H1 (cell line): ENCODE measurements at regions not wholly inside any gene's neighbourhood (a gene's known extent, or its start where the extent isn't known, plus 50 kb on each side); places are given as distances from the start of the nearest gene placed in this dataset.

Experiments used
- CTCF ChIA-PET: fragments of 300-600 bp; sonication (Branson Sonifier 250); formaldehyde crosslinking; loops from one replicate; lab custom pipeline; 2021; ENCODE audit not compliant: partially characterized antibody; lab: Charles Lee
- POLR2A ChIA-PET: fragments of 300-600 bp; sonication (Branson Sonifier 250); formaldehyde crosslinking; loops from one replicate; lab custom pipeline; 2021; ENCODE audit warnings: inconsistent platforms; ENCODE audit not compliant: partially characterized antibody; lab: Charles Lee
- DNase-seq, 2 experiments: peaks; one replicate each; pipeline versions ENCODE4 v3.0.0 to v3.0.0-alpha.2; 2010 to 2022; ENCODE audit warnings: low spot score in 2 of 2, low read depth in 1 of 2, mixed read lengths in 1 of 2
- FAIRE-seq: peaks from 2 replicates; lab custom pipeline; 2011; peaks lifted over from hg19 to GRCh38; lab: Jason Lieb, UNC
- H2AFZ ChIP-seq: 2 replicates; pipeline ENCODE4 v1.8.1; 2012; ENCODE audit warnings: low read length, inconsistent platforms
- H2AK5ac ChIP-seq: 2 replicates; pipeline ENCODE4 v1.6.1; 2013; ENCODE audit warnings: low read depth, low read length
- H2BK120ac ChIP-seq: replicated peaks from 2 replicates; pipeline ENCODE3; 2013; ENCODE audit warnings: low read depth, low read length, inconsistent platforms
- H2BK12ac ChIP-seq: 2 replicates; pipeline ENCODE4 v1.6.1; 2013; ENCODE audit warnings: low read depth, low read length
- H2BK15ac ChIP-seq: 2 replicates; pipeline ENCODE4 v1.6.1; 2013; ENCODE audit warnings: low read length
- H2BK20ac ChIP-seq: 2 replicates; pipeline ENCODE4 v1.6.1; 2013; ENCODE audit warnings: low read length
- H2BK5ac ChIP-seq: 2 replicates; pipeline ENCODE4 v1.6.1; 2013; ENCODE audit warnings: low read depth, low read length
- H3K14ac ChIP-seq: 2 replicates; pipeline ENCODE4 v1.6.1; 2013; ENCODE audit warnings: inconsistent platforms; ENCODE audit not compliant: insufficient read length
- H3K18ac ChIP-seq: 2 replicates; pipeline ENCODE4 v1.6.1; 2013; ENCODE audit warnings: low read length; ENCODE audit errors: extremely low read depth
- H3K23ac ChIP-seq: 2 replicates; pipeline ENCODE4 v1.6.1; 2013; ENCODE audit warnings: inconsistent platforms; ENCODE audit not compliant: insufficient read length
- H3K23me2 ChIP-seq: 2 replicates; pipeline ENCODE4 v1.6.1; 2013; ENCODE audit warnings: low read depth, low read length
- H3K27ac ChIP-seq: 2 replicates; pipeline ENCODE4 v1.6.1; 2011; ENCODE audit warnings: low read depth, low read length, inconsistent platforms
- H3K27me3 ChIP-seq, 4 experiments: replicated peaks in 1 of 4; 1 replicate in 1 of 4; 2 replicates in 3 of 4; pipeline versions ENCODE4 v1.6.1 to v1.8.1; 2011 to 2013; ENCODE audit warnings: low read length in 3 of 4, mild to moderate bottlenecking in 3 of 4, inconsistent platforms in 2 of 4, mixed read lengths in 2 of 4, moderate library complexity in 1 of 4; ENCODE audit not compliant: control insufficient read depth in 3 of 4, insufficient read depth in 3 of 4; ENCODE audit errors: extremely low read depth in 1 of 4
- H3K36me3 ChIP-seq, 4 experiments: 2 replicates each; pipeline versions ENCODE4 v1.6.1 to v1.8.1; 2011 to 2013; ENCODE audit warnings: mild to moderate bottlenecking in 4 of 4, low read length in 3 of 4, moderate library complexity in 2 of 4, control low read depth in 1 of 4, inconsistent platforms in 1 of 4; ENCODE audit not compliant: insufficient read depth in 4 of 4, control insufficient read depth in 2 of 4
- H3K4ac ChIP-seq: replicated peaks from 2 replicates; pipeline ENCODE3; 2013; ENCODE audit warnings: low read length, low read depth, mixed read lengths, inconsistent platforms; ENCODE audit not compliant: insufficient read length
- H3K4me1 ChIP-seq, 4 experiments: replicated peaks in 1 of 4; 1 replicate in 1 of 4; 2 replicates in 3 of 4; pipeline versions ENCODE4 v1.6.1 to v1.8.1; 2011 to 2013; ENCODE audit warnings: low read length in 3 of 4, inconsistent platforms in 2 of 4, mixed read lengths in 1 of 4; ENCODE audit not compliant: insufficient read depth in 4 of 4, control insufficient read depth in 3 of 4
- H3K4me2 ChIP-seq, 2 experiments: 2 replicates each; pipeline versions ENCODE4 v1.6.1 to v1.8.1; 2011 to 2013; ENCODE audit warnings: low read depth in 2 of 2, low read length in 2 of 2, control low read depth in 1 of 2, inconsistent platforms in 1 of 2, mild to moderate bottlenecking in 1 of 2; ENCODE audit not compliant: insufficient read depth in 1 of 2
- H3K4me3 ChIP-seq, 4 experiments: fragments of 200-600, 300-600 bp in 1 of 4; sonication (generic), shearing (Covaris generic), sonication (Bioruptor Twin) in 1 of 4; 2 replicates each; pipeline versions ENCODE4 v1.5.1 to v1.8.1; 2011 to 2016; ENCODE audit warnings: low read length in 4 of 4, low read depth in 3 of 4, control low read depth in 2 of 4, inconsistent platforms in 2 of 4, mild to moderate bottlenecking in 2 of 4, mixed read lengths in 1 of 4, moderate library complexity in 1 of 4; ENCODE audit not compliant: insufficient read depth in 2 of 4; ENCODE audit errors: extremely low read depth in 1 of 4
- H3K56ac ChIP-seq: replicated peaks from 2 replicates; pipeline ENCODE3; 2013; ENCODE audit warnings: low read depth, mild to moderate bottlenecking, mixed read lengths, low read length, inconsistent platforms; ENCODE audit not compliant: insufficient read length
- H3K79me1 ChIP-seq: 2 replicates; pipeline ENCODE4 v1.6.1; 2013; ENCODE audit warnings: low read depth, low read length, control low read depth
- H3K79me2 ChIP-seq, 2 experiments: 2 replicates each; pipeline versions ENCODE4 v1.6.1 to v1.8.1; 2012 to 2013; ENCODE audit warnings: low read length in 2 of 2, mild to moderate bottlenecking in 2 of 2, inconsistent platforms in 1 of 2; ENCODE audit not compliant: insufficient read depth in 2 of 2, control insufficient read depth in 1 of 2
- H3K9ac ChIP-seq, 4 experiments: replicated peaks in 1 of 4; 1 replicate in 1 of 4; 2 replicates in 3 of 4; pipeline versions ENCODE4 v1.6.1 to v1.8.1; 2011 to 2013; ENCODE audit warnings: low read depth in 3 of 4, low read length in 3 of 4, control low read depth in 2 of 4, mild to moderate bottlenecking in 2 of 4, moderate library complexity in 2 of 4, inconsistent platforms in 1 of 4; ENCODE audit errors: extremely low read depth in 1 of 4
- H3K9me3 ChIP-seq, 2 experiments: 2 replicates each; pipeline versions ENCODE4 v1.6.1 to v1.8.1; 2012 to 2013; ENCODE audit warnings: mild to moderate bottlenecking in 2 of 2, moderate library complexity in 2 of 2, control low read depth in 1 of 2, inconsistent platforms in 1 of 2, low read depth in 1 of 2, low read length in 1 of 2, mixed read lengths in 1 of 2; ENCODE audit not compliant: insufficient read depth in 2 of 2
- H4K20me1 ChIP-seq, 2 experiments: replicated peaks in 1 of 2; 2 replicates each; pipeline versions ENCODE3 to v1.8.1; 2011 to 2013; ENCODE audit warnings: inconsistent platforms in 2 of 2, low read length in 2 of 2, mild to moderate bottlenecking in 1 of 2; ENCODE audit not compliant: insufficient read depth in 2 of 2, control insufficient read depth in 1 of 2
- H4K5ac ChIP-seq: 2 replicates; pipeline ENCODE4 v1.6.1; 2013; ENCODE audit warnings: low read length, low read depth, mixed read lengths, inconsistent platforms; ENCODE audit not compliant: insufficient read length
- H4K8ac ChIP-seq: 2 replicates; pipeline ENCODE4 v1.8.0; 2013; ENCODE audit warnings: mild to moderate bottlenecking, moderate library complexity, low read length, inconsistent platforms; ENCODE audit not compliant: insufficient read depth; ENCODE audit errors: extremely low read depth
- H4K91ac ChIP-seq: replicated peaks from 2 replicates; pipeline ENCODE3; 2013; ENCODE audit warnings: low read length, mixed read lengths, inconsistent platforms; ENCODE audit not compliant: insufficient read length
- CREB1 ChIP-seq: IDR thresholded peaks from 2 replicates; pipeline ENCODE4 v1.6.1; 2012; ENCODE audit warnings: inconsistent platforms
- CTCF ChIP-seq, 3 experiments: IDR thresholded peaks; 1 replicate in 2 of 3; 2 replicates in 1 of 3; pipeline versions ENCODE4 v1.5.1 to v1.6.1; 2011; ENCODE audit warnings: low read length in 3 of 3, mild to moderate bottlenecking in 3 of 3, inconsistent platforms in 2 of 3, low read depth in 1 of 3, moderate library complexity in 1 of 3; ENCODE audit not compliant: insufficient read depth in 1 of 3; ENCODE audit errors: control extremely low read depth in 1 of 3
- KDM1A ChIP-seq: fragments of 200-600, 300-600 bp; sonication (generic); IDR thresholded peaks from 2 replicates; pipeline ENCODE4 v1.7.1; 2016; ENCODE audit warnings: mild to moderate bottlenecking, low read length, borderline replicate concordance
- RXRA ChIP-seq: IDR thresholded peaks from 2 replicates; pipeline ENCODE4 v1.6.1; 2011; ENCODE audit warnings: low read depth, mild to moderate bottlenecking, low read length, moderate library complexity; ENCODE audit not compliant: insufficient read depth
- SAP30 ChIP-seq: fragments of 300-600 bp; sonication (generic); IDR thresholded peaks from 2 replicates; pipeline ENCODE4 v1.7.1; 2012; ENCODE audit warnings: low read length, moderate library complexity, mild to moderate bottlenecking, inconsistent platforms; ENCODE audit not compliant: insufficient read depth, insufficient replicate concordance
- SIRT6 ChIP-seq: IDR thresholded peaks from one replicate; pipeline ENCODE4 v1.7.1; 2012; ENCODE audit warnings: low read length, inconsistent platforms
- WGBS, 2 experiments: shearing (Covaris generic) in 1 of 2; methylation state at CpG; one replicate each; pipeline versions ENCODE4 v1.1.6 to v1.1.7; 2013 to 2015; ENCODE audit warnings: low lambda C conversion rate in 2 of 2, mixed read lengths in 2 of 2, inconsistent platforms in 1 of 2, low coverage in 1 of 2, missing lambda C conversion rate in 1 of 2; ENCODE audit not compliant: insufficient replicate concordance in 2 of 2, insufficient coverage in 1 of 2, insufficient read length in 1 of 2; ENCODE audit errors: extremely low coverage in 1 of 2, missing lambda C conversion rate in 1 of 2; 5-methylcytosine and 5-hydroxymethylcytosine counted together

- 83% methylated on average over 3 of the region's 3 CpGs; no CpG with 5 or more reads in 1 of the 2 experiments for WGBS, 2 experiments
- no peaks in the 10 kb centered on the region for H3K4me1 ChIP-seq
- H3K4me3 ChIP-seq = no peak overlapping the region
- no peak overlapping the region for H3K9ac ChIP-seq
- H3K36me3 ChIP-seq = no peaks in the 10 kb centered on the region
- H3K4me2 ChIP-seq = no peak overlapping the region
- POLR2A ChIA-PET = no interaction called here
- no peaks in the 10 kb centered on the region for H3K23me2 ChIP-seq
- no peak overlapping the region for H2AFZ ChIP-seq
- H3K23ac ChIP-seq = no peak overlapping the region
- H4K8ac ChIP-seq = no peak overlapping the region
- no peak overlapping the region for H4K5ac ChIP-seq
- no peak for TF ChIP-seq RXRA
- no peak for TF ChIP-seq SIRT6
- TF ChIP-seq CTCF (IDR thresholded peaks at IDR 0.05; ENCODE audit: control extremely low read depth in 1 of 3, insufficient read depth in 1 of 3, low read depth in 1 of 3, low read length in 3 of 3) = no peak
- no peak for TF ChIP-seq SAP30
- no peak for TF ChIP-seq CREB1
- TF ChIP-seq KDM1A = no peak
- no peaks in the 10 kb centered on the region for H4K20me1 ChIP-seq
- no peak overlapping the region for H2BK20ac ChIP-seq
- H2BK5ac ChIP-seq = no peak overlapping the region
- H3K79me2 ChIP-seq = no peaks in the 10 kb centered on the region
- no peak overlapping the region for H3K4ac ChIP-seq
- no peak overlapping the region for H3K27ac ChIP-seq
- H3K18ac ChIP-seq = no peak overlapping the region
- no peak overlapping the region for H3K56ac ChIP-seq
- H3K27me3 ChIP-seq = no peaks in the 10 kb centered on the region
- CTCF ChIA-PET = interaction anchor here (2.7 kb wide), 1 partner anchor 10 kb away, joined by 15 read pairs; no protein-coding TSS in a partner anchor
- H3K9me3 ChIP-seq = 0 out of 4 replicates have a peak, but pooled peaks cover 0 to 2% of the 10 kb centered on the region in 2 experiments
- H4K91ac ChIP-seq = no peak overlapping the region
- H2BK15ac ChIP-seq = no peak overlapping the region
- DNase-seq (no peak), FAIRE-seq (no peak)
- H2BK12ac ChIP-seq = no peak overlapping the region
- no peak overlapping the region for H2AK5ac ChIP-seq
- H2BK120ac ChIP-seq = no peak overlapping the region
- no peak overlapping the region for H3K14ac ChIP-seq
- no peaks in the 10 kb centered on the region for H3K79me1 ChIP-seq
These were observed 401.9 kb downstream of the GATA3 start for GRCh38 chr10:8456386-8456785.
